Ureter (tissue), 1 donor: ENCODE measurements at regions not wholly inside any gene's neighbourhood (a gene's known extent, or its start where the extent isn't known, plus 50 kb on each side); places are given as distances from the start of the nearest gene placed in this dataset.
A peak's percentile ranks its signal among the peaks of the same experiment; 100 is the strongest.

Experiments used
- DNase-seq: peaks from one replicate; pipeline ENCODE4 v3.0.0-alpha.2; 2020; ENCODE audit warnings: low spot score
- donor health status: DM: yes; HTN: yes; CAD: no.

GRCh38 chr2:126793885-126794613 is 104.6 kb upstream of the TEX51 start:
- DNase-seq = peak; percentile 35

DNA sequence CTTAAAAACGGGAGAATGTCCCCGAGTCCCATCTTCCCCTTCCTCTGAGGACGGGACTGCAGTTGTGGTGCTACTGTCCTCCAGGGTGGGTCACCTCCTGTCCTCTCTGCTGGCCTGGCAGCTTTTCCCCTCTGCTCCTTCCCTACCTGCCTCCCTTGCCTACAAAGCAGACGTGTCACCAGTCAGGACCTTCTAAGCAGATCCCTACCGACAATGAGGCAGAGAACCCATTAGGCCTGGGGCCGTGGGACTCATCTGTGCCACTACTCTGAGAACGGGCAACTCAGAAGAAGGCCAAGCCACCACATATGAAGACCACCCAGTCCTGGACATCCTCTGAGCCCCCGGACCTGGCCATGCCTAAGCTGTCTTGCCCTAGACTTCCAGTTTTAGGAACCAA is 103.0 kb upstream of the TEX51 start:
- DNase-seq = peak; percentile 34

DNA sequence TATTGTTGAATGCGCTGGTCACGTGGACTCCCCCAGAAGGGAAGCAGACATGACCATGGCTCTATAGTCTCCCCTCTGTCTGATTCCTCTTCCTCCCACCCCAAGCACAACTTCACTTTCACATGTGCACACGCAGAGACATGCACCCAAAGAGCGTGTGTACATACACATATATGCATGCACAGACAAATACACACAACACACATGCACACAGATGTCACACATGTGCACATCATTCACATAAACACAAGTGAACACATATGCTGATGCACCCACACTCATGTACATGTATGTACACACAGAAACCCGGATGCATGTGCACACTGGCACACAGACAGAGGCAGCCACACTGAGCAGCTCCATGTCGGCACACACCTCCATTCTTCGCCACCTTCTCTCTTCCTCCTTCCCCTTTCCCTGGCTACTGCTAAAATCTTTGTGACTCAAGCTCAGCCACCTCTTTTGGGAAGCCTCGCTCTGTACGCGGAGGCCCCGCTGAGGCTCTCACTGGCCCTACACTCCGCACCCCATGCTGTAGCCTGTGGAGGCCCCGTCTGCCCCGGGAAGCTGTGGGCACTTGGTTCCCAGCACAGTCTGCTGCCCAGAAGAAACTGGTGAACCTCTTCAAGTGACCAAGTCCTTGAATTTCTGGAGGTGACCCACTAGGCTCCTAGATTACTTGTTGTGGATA is 101.6 kb upstream of the TEX51 start:
- peak; percentile 20 for DNase-seq

DNA sequence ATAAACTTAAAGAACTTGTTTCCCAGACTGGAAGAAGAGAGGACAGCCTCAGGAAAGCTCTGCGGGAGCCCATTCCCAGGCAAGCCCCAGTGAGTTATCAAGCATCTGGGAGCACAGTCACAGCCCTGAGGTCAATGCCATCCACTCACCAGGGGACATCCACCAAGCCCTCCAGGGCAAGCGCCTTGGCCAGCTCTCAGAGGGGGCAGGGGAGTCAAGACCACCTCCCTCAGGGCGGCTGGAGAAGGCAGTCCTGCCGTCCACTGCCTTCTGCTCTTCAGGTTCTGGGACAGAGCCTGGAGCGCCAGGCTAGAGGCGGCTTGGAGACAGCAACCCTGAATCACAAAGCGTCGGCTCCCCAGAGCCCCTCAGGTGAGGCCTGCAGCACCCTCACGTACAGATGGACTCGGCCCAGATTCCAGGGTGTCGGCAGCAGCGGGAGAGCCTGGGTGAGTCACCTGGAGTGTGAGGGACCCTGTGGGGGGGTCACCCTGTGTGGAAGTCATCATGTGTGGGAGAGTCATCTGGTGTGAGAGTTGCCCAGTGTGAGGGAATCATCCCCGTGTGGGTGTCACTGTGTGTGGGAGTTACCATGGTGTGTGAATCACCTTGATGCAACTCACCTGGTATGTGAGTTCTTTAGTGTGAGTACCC is 100.9 kb upstream of the TEX51 start:
- DNase-seq = peak; percentile 38

- DNase-seq = peak; percentile 37
These were observed 100.2 kb upstream of the TEX51 start for GRCh38 chr2:126798276-126799140.

GRCh38 chr2:126799301-126799700 is 99.4 kb upstream of the TEX51 start:
- DNase-seq = no peak

DNA sequence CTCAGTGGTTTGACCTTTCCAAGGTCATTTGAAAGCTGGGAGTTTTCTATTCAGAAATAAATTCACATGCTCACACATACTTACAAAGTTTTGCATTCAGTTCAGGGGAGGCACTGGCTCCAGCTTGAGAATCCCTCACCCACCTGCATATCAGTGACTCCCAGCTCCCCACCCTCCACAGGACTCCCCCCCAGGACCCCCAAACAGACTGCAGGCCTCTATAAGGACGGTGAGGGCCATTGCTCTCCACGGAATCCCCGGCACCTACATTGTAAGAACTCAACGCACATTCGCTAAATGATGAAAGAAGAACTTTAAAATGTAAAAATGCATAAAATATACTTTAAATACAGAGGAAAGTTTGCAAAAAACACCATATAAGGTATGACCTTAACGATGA is 97.2 kb upstream of the TEX51 start:
- DNase-seq = peak; percentile 0

GRCh38 chr2:126802316-126802715 is 96.4 kb upstream of the TEX51 start:
- DNase-seq = peak; percentile 22

GRCh38 chr2:126802774-126803433 is 95.8 kb upstream of the TEX51 start:
- DNase-seq = peak; percentile 12

DNA sequence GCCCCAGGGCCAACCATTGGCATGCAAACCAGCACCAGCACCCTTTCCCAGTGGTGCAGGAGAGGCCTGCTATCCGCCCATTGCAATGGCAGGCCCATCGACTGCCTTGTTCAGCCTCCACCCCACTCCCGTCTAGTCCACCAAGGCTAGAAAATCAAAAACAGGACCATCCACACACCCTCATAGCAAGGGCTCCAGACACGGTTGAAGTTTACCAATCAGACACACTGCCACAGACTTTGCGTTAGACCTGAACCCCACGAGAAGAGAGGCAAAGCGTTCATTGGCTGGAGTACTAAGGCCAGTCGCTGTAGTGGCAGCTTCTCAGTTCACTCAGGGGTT is 95.3 kb upstream of the TEX51 start:
- peak; percentile 12 for DNase-seq

- peak; percentile 27 for DNase-seq
These were observed 94.3 kb upstream of the TEX51 start for GRCh38 chr2:126804347-126804746.

DNA sequence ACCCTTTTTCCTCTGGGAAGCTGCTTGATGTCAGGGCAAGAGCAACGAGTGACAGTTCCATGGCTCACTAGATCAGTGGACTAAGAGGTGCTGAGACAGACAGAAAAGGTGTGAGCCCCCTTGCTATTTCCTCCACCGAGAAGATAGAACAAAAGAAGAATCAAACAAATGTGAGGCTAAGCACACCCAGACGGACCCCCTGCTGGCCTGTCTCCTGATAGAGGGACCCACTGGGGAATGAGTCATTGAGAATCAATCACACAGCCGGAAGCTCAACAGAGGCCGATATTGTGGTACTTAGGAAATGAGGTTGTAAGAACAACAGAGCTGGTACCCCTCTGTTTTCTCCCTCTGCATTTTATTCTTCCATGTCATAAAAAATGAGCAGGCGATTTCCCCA is 89.8 kb upstream of the TEX51 start:
- peak; percentile 25 for DNase-seq

DNA sequence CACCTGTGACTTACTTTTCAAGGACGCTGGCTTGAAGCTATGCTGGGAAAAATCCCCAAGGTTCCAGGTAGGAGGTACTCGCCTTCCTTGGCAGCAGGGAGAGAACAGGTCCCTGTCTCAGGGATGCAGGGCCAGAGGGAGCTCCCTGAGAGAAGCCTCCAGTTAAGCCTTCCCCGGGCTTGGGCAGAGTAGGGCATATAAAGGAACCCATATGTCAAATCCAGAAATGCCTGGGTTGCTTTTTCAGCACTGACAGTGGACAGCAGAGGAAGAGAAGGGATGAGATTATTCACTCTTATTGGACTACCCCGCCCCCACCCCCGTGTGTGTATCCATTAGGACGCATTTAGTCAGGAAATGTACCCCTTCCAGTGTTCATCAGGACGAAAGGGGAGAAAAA is 89.3 kb upstream of the TEX51 start:
- no peak for DNase-seq

DNA sequence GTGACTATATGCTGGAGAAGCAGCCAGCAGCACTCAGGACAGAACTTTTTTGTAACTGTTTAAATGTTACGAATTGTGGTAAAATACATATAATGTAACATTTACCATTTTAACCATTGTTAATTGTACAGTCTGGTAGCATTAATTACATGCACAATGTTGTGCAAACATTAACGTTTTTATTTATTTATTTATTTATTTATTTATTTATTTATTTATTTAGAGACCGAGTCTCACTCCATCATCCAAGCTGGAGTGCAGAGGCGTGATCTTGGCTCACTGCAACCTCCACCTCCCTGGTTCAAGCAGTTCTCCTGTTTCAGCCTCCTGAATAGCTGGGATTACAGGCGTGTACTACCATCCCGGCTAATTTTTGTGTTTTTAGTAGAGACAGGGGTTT is 88.7 kb upstream of the TEX51 start:
- DNase-seq = no peak

DNA sequence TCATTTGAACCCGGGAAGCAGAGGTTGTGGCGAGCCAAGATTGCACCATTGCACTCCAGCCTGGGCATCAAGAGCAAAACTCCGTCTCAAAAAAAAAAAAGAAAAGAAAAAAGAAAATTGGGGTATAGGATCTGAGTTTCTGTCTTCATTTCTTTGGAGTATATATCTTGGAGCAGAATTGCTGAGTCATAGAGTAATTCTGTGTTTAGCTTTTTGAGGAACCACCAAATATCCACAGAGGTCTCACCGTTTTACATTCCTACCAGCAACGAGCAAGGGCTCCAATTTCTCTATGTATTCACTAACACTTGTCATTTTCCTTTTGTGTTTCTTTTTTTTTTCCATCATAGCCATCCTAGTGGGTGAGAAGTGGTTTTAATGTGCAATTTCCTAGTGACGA is 87.6 kb upstream of the TEX51 start:
- DNase-seq = no peak

- no peak for DNase-seq
These were observed 81.5 kb upstream of the TEX51 start for GRCh38 chr2:126817172-126817571.

DNA sequence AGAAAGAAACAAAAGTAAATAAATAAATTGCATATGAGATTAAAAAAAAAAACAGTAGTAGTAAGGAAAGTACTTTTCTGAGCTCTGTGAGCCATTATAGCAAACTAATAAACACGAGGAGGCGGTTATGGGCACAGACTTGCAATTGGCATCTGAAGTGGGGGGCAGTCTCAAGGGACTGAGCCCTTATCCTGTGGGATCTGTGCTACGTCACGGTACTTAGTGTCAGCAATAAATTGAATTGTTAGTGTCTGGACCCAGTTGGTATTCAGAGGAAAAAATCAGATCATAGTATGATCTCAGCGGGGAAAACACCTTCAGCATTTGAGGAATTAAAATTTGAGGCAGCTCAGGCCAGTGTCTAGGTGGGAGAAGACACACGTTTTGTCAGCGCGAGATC is 76.6 kb upstream of the TEX51 start:
- DNase-seq = no peak

- DNase-seq = no peak
These were observed 75.8 kb upstream of the TEX51 start for GRCh38 chr2:126822921-126823320.

- DNase-seq = no peak
These were observed 74.7 kb upstream of the TEX51 start for GRCh38 chr2:126823951-126824350.

DNA sequence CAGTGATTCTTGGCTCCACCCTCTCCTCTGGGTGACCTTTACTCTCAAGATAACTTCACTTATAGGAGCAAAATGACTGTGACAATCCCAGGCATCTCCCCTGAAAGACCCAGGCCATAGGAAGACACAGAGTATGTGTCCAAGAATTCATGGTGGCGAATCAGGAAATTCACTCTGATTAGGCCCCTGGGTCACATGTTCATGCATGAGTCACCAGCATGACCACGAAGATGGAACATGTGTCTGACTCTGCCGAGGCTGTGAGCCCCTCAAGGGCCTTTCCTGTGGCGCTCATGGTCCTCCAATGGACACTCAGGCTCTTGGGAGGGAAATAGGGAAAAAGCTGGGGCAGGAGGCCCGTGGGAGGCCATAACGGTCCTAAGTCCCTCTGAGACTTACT is 74.0 kb upstream of the TEX51 start:
- no peak for DNase-seq

GRCh38 chr2:126825316-126825715 is 73.4 kb upstream of the TEX51 start:
- DNase-seq = no peak

DNA sequence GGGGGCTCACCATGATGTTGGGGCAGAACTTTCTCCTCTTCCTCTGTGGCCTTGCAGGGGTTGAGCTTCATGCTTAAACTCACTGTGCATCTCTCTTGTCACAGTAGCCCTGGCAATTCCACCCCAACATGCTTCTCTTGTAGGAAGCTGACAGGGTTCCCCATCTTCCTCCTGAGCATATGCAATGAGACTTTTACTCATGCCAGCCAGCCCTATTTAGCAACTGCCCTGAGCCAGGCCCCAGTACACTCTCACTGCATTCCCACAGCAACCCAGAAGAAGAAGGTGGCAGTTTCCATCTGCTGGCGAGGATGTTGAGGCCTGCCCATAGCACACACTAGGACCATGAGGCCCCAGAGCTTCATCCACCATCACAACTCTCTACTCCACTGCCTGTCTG is 72.2 kb upstream of the TEX51 start:
- no peak for DNase-seq
